Effector memory CD8-positive, alpha-beta T cell (primary cell): ENCODE measurements at regions not wholly inside any gene's neighbourhood (a gene's known extent, or its start where the extent isn't known, plus 50 kb on each side); places are given as distances from the start of the nearest gene placed in this dataset.

Experiments
- ATAC-seq: fragments of 150-1000 bp; cut with Tn5 transposase; replicated peaks from 2 replicates; pipeline ENCODE4 v1.10.0; 2021; ENCODE audit warnings: mild to moderate bottlenecking, moderate library complexity
- DNase-seq, 3 experiments: peaks; one replicate each; pipeline ENCODE4 v3.0.0; 2021
- H3K27ac Mint-ChIP-seq, 2 donors: one replicate each; pipeline ENCODE4 v1.8.0; 2022; ENCODE audit warnings: mild to moderate bottlenecking in 2 of 2, mixed read lengths in 2 of 2, moderate library complexity in 2 of 2
- H3K27me3 Mint-ChIP-seq, 2 donors: one replicate each; pipeline ENCODE4 v1.8.0; 2022; ENCODE audit warnings: mixed read lengths in 2 of 2
- H3K36me3 Mint-ChIP-seq: one replicate; pipeline ENCODE4 v1.8.0; 2022; ENCODE audit warnings: mild to moderate bottlenecking, moderate library complexity, mixed read lengths; ENCODE audit not compliant: insufficient read depth
- H3K4me1 Mint-ChIP-seq, 2 donors: one replicate each; pipeline ENCODE4 v1.8.0; 2022; ENCODE audit warnings: low read depth in 2 of 2, mixed read lengths in 2 of 2
- H3K4me3 Mint-ChIP-seq, 2 donors: one replicate each; pipeline ENCODE4 v1.8.0; 2022; ENCODE audit warnings: mild to moderate bottlenecking in 2 of 2, mixed read lengths in 2 of 2, moderate library complexity in 2 of 2
- H3K9me3 Mint-ChIP-seq, 2 donors: one replicate each; pipeline ENCODE4 v1.8.0; 2022; ENCODE audit warnings: mixed read lengths in 2 of 2

GRCh38 chr6:130730600-130730999 lies 96.6 kb upstream of the SMLR1 start:
- H3K4me1 Mint-ChIP-seq, result peaks cover under 1 to 6% of the 10 kb centered on the region in 2 donors
- no peaks in the 10 kb centered on the region for H3K9me3 Mint-ChIP-seq
- H3K36me3 Mint-ChIP-seq, result no peaks in the 10 kb centered on the region
- H3K4me3 Mint-ChIP-seq, result no peak overlapping the region
- DNase-seq (no peak), ATAC-seq (peak; percentile 24)
- H3K27me3 Mint-ChIP-seq, result no peaks in the 10 kb centered on the region
- peak overlapping the region in 1 of 2 donors; percentile 1 for H3K27ac Mint-ChIP-seq

DNA sequence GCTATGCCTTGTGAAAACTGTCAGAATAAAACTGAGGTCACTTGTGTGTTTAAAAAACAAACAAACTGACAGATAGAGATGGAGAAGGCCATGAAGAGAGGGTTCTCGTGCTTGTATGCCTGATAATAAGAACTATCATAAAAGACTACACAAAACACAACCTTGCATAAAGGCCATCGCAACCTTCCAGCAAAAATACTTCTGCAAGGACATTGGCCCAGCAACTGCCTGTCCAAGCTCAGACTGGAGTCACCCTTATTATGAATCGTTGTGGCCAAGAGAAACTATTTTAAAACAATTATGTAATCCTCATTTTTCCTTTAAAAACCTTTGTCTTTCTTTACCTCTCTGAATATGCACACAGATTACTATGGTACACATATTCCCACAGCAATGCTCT lies 93.0 kb upstream of the SMLR1 start:
- Mint-ChIP-seq H3K4me3 (no peak overlapping the region), H3K36me3 (no peaks in the 10 kb centered on the region), H3K27me3 (no peaks in the 10 kb centered on the region), H3K27ac (no peak overlapping the region), H3K4me1 (peaks cover 0 to 6% of the 10 kb centered on the region in 2 donors), H3K9me3 (no peaks in the 10 kb centered on the region)
- ATAC-seq (no peak), DNase-seq (no peak)

DNA sequence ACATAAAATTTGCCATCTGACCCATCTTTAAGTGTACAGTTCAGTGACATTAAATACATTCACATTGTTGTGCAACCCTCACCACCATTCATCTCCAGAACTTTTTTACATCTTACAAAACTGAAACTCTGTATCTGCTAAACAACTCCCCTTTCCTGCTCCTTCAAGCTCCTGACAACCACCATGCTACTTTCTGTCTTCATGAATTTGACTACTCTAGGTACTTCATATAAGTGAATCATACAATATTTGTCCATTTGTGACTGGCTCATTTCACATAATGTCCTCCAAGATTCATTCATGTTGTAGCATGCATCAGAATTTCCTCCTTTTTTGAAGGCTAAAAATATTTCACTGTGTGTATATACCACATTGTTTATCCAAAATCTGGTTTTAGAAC lies 86.9 kb upstream of the SMLR1 start:
- no peak overlapping the region for H3K4me3 Mint-ChIP-seq
- peaks cover 6 to 9% of the 10 kb centered on the region in 2 donors for H3K27me3 Mint-ChIP-seq
- H3K27ac Mint-ChIP-seq, result no peak overlapping the region
- ATAC-seq (no peak), DNase-seq (no peak)
- no peaks in the 10 kb centered on the region for H3K36me3 Mint-ChIP-seq
- H3K4me1 Mint-ChIP-seq, result no peaks in the 10 kb centered on the region
- H3K9me3 Mint-ChIP-seq, result no peaks in the 10 kb centered on the region

DNA sequence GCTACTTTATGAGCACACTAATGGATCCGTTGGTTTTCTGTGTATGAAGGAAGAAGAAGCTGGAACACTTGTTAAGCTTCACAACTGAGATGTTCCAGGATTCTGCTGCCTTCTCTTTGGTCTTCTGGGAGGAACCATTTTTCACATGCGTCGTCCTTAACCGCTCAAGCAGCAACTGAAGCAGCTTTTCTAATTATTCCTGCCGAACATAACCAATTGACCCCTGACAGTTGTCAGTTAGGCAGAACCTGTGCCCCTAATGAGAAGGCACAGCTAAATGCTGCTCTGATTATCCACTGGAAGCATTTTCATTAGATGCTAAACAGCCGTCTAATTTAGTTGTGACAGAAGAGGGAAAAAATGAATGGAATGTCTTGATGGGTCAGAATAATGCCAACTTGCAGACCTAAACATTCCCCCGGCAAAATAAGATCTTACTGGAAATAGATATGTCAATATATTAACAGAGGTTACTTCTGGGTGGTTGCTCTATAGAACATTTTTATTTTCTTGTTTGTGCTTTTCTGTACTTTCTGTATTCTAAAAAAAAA lies 85.0 kb upstream of the SMLR1 start:
- Mint-ChIP-seq H3K36me3 (no peaks in the 10 kb centered on the region), H3K27ac (no peak overlapping the region), H3K4me1 (no peaks in the 10 kb centered on the region), H3K9me3 (no peaks in the 10 kb centered on the region), H3K27me3 (peaks cover 6 to 9% of the 10 kb centered on the region in 2 donors), H3K4me3 (no peak overlapping the region)
- ATAC-seq (no peak), DNase-seq (no peak)

DNA sequence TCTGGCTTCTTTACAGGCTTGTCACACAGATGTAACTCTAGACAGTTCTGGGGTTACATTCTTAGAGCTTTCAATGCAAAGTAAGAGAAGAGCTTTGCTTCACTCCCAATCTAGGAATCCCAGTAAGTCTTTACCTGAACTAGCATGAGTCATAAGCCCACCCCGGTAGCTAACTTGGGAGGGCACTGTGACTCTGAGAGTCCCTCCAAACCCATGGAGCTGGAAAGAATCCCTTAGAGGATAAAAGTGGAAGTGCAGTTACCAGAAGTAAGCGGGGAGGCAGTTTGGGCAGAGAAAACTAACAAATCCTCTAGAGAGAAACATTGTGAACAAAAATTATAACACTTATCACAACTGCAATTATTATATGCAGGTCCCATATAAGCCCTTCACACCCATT lies 84.0 kb upstream of the SMLR1 start:
- no peaks in the 10 kb centered on the region for H3K4me1 Mint-ChIP-seq
- peaks cover 6 to 9% of the 10 kb centered on the region in 2 donors for H3K27me3 Mint-ChIP-seq

DNA sequence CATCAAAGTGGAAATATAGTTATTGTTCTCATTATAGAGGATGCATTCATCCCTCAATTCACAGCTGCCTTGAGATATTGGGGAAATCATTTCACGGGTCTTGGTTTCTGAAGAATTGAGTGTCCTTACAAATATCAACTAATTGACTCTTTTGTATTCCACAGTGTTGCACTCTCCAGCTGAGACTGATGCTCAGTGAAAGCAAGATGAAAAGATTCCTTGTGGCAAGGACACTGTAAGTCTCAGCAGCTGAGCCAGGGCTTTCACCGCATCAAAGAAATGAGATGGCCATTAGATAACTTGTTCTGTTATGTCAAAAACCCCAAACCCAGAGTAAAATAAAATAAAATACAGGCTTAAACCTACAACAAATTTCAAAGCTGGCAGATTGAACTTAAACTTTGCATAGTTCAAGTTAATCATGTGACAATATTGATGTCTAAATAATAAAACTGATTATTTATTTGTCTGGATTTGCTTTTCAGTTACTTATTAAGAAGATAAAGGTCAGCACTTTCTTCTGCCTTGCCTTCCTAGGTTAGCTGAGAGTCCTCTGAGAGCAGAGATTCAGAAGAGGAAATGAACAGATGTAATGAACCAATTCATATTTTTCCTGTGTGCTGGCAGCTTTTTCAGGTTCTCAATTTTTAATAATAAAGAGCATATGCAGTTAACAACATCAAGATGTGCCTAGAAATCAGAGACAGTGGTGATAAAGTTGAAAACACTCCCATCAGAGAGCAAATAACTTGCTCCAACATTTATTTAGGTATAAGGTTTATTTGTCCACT lies 82.4 kb upstream of the SMLR1 start:
- Mint-ChIP-seq H3K4me3 (no peak overlapping the region), H3K36me3 (peaks cover 4% of the 10 kb centered on the region), H3K9me3 (no peaks in the 10 kb centered on the region), H3K4me1 (no peaks in the 10 kb centered on the region), H3K27ac (no peak overlapping the region), H3K27me3 (peaks cover 6 to 9% of the 10 kb centered on the region in 2 donors)
- DNase-seq, result no peak
- no peak for ATAC-seq

More for the DNA sequence above, 84.0 kb upstream of the SMLR1 start:
- no peaks in the 10 kb centered on the region for H3K36me3 Mint-ChIP-seq
- no peaks in the 10 kb centered on the region for H3K9me3 Mint-ChIP-seq
- no peak overlapping the region for H3K4me3 Mint-ChIP-seq
- DNase-seq (no peak), ATAC-seq (no peak)
- H3K27ac Mint-ChIP-seq, result no peak overlapping the region

DNA sequence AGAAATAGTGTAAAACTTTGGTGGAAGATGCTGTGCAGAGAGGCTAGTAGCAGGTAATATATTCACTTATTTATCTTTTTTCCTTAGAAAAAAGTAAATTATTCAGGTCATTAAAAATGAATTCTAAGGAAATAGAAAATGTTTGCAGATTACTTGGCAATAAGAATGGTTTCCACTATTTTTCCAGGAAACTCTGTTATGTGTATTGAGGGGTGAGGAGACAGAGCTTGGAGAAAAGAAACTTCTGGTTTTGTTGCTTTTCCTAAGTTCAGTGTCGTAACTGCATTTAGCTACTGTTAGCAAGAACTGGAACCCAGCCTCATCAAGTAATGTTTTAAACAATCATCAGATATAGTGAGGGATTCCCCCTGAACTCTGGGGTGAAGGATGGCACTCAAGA lies 79.2 kb upstream of the SMLR1 start:
- no peak for DNase-seq
- Mint-ChIP-seq H3K36me3 (peaks cover 4% of the 10 kb centered on the region), H3K9me3 (no peaks in the 10 kb centered on the region), H3K4me1 (no peaks in the 10 kb centered on the region), H3K27me3 (no peaks in the 10 kb centered on the region), H3K4me3 (no peak overlapping the region), H3K27ac (no peak overlapping the region)
- no peak for ATAC-seq

- Mint-ChIP-seq H3K4me1 (no peaks in the 10 kb centered on the region), H3K4me3 (no peak overlapping the region), H3K27ac (no peak overlapping the region), H3K27me3 (no peaks in the 10 kb centered on the region), H3K36me3 (peaks cover 4% of the 10 kb centered on the region), H3K9me3 (no peaks in the 10 kb centered on the region)
- DNase-seq (no peak), ATAC-seq (no peak)
These were observed 77.8 kb upstream of the SMLR1 start for GRCh38 chr6:130749402-130749801.

DNA sequence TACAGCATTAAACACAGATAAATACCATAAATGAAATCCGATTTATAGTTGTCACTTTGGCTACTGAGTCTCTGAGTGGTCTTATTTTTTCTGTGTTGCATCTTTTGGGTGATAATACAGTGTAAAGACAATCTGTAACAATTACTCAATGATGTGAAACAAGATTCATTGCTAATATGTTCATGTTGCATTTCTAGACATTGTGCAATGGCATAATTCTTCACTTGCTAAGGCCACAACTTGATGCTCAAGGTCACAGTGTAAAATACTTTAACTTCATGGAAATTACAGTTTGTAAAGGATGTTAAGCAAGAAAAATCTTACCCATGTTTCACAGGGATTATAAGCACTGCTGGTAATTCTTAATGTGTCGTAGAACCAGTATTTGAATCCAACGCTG lies 74.9 kb upstream of the SMLR1 start:
- no peaks in the 10 kb centered on the region for H3K9me3 Mint-ChIP-seq
- no peak for DNase-seq
- no peaks in the 10 kb centered on the region for H3K27me3 Mint-ChIP-seq
- H3K36me3 Mint-ChIP-seq, result peaks cover 4% of the 10 kb centered on the region
- no peak for ATAC-seq
- H3K4me3 Mint-ChIP-seq, result no peak overlapping the region
- H3K27ac Mint-ChIP-seq, result no peak overlapping the region
- H3K4me1 Mint-ChIP-seq, result no peaks in the 10 kb centered on the region

GRCh38 chr6:130754786-130755367 lies 72.3 kb upstream of the SMLR1 start:
- DNase-seq, result no peak
- peaks cover 3% of the 10 kb centered on the region for H3K36me3 Mint-ChIP-seq
- no peaks in the 10 kb centered on the region for H3K9me3 Mint-ChIP-seq
- H3K27ac Mint-ChIP-seq, result no peak overlapping the region
- H3K4me3 Mint-ChIP-seq, result no peak overlapping the region
- no peaks in the 10 kb centered on the region for H3K27me3 Mint-ChIP-seq
- ATAC-seq, result no peak
- peaks cover 9 to 12% of the 10 kb centered on the region in 2 donors for H3K4me1 Mint-ChIP-seq

GRCh38 chr6:130755368-130756034 lies 71.7 kb upstream of the SMLR1 start:
- Mint-ChIP-seq H3K9me3 (no peaks in the 10 kb centered on the region), H3K27ac (no peak overlapping the region), H3K27me3 (peaks cover 0 to 5% of the 10 kb centered on the region in 2 donors), H3K4me1 (peaks cover 9 to 12% of the 10 kb centered on the region in 2 donors), H3K36me3 (peaks cover 3% of the 10 kb centered on the region), H3K4me3 (no peak overlapping the region)
- DNase-seq, result no peak
- no peak for ATAC-seq

DNA sequence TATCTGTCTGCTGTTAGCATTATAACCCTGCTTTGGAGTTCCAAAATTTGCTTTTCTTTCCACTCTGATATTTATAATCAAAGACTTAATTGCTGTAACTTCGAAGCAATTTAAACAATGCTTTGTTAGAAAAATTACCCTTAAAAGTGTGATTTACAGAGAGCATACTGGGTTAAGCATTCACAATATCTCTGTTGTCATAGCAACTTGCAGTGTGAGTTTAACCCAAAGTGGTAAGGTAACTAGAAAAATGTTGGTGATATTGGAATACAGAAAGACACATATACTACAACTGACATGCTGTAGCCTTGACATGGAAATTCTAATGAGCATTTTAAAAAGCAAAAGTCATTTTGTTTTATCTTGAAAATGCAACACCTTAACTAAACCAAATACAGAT lies 70.4 kb upstream of the SMLR1 start:
- H3K27me3 Mint-ChIP-seq, result peaks cover 0 to 7% of the 10 kb centered on the region in 2 donors
- DNase-seq, result no peak
- H3K4me1 Mint-ChIP-seq, result peaks cover 9 to 12% of the 10 kb centered on the region in 2 donors
- no peak overlapping the region for H3K4me3 Mint-ChIP-seq
- ATAC-seq, result no peak
- no peaks in the 10 kb centered on the region for H3K9me3 Mint-ChIP-seq
- no peak overlapping the region for H3K27ac Mint-ChIP-seq
- H3K36me3 Mint-ChIP-seq, result peaks cover 3% of the 10 kb centered on the region

- DNase-seq (peak in 1 of 3 experiments; percentile 5), ATAC-seq (peak; percentile 85)
- Mint-ChIP-seq H3K4me3 (peak overlapping the region in 1 of 2 donors; percentile 26), H3K36me3 (peaks cover 3% of the 10 kb centered on the region), H3K27me3 (peaks cover 0 to 7% of the 10 kb centered on the region in 2 donors), H3K4me1 (peaks cover 9 to 14% of the 10 kb centered on the region in 2 donors), H3K27ac (peak overlapping the region in 1 of 2 donors; percentile 79), H3K9me3 (no peaks in the 10 kb centered on the region)
These were observed 68.4 kb upstream of the SMLR1 start for GRCh38 chr6:130758813-130759212.
